WTC11 (cell line): ENCODE measurements at regions not wholly inside any gene's neighbourhood (a gene's known extent, or its start where the extent isn't known, plus 50 kb on each side); places are given as distances from the start of the nearest gene placed in this dataset.

Experiments used
- E2F4 ChIP-seq: sonication (generic); formaldehyde crosslinking; IDR thresholded peaks from 2 replicates; pipeline ENCODE4 v1.8.1; 2022; ENCODE audit warnings: low read depth, mild to moderate bottlenecking, moderate library complexity, missing genetic modification reagents, borderline replicate concordance
- MAX ChIP-seq: sonication (generic); formaldehyde crosslinking; IDR thresholded peaks from 2 replicates; pipeline ENCODE4 v1.8.0; 2022; ENCODE audit warnings: mild to moderate bottlenecking, missing genetic modification reagents
- ZNF138 ChIP-seq: sonication (generic); formaldehyde crosslinking; conservative IDR thresholded peaks from 2 replicates; pipeline ENCODE4 v1.8.1; 2022; ENCODE audit warnings: mild to moderate bottlenecking, moderate library complexity, missing genetic modification reagents
- TF ChIP-seq, protein P1 (sequence below): fragments of 200-600 bp; IDR thresholded peaks from 2 replicates; pipeline ENCODE4 v1.8.0; 2022; ENCODE audit warnings: antibody characterized with exemption
- TF ChIP-seq, protein P2 (sequence below): sonication (generic); formaldehyde crosslinking; IDR thresholded peaks from 2 replicates; pipeline ENCODE4 v1.8.1; 2023; ENCODE audit warnings: mild to moderate bottlenecking, missing genetic modification reagents, moderate library complexity
- TF ChIP-seq, protein P3 (sequence below): sonication (generic); formaldehyde crosslinking; IDR thresholded peaks from 2 replicates; pipeline ENCODE4 v1.8.1; 2023; ENCODE audit warnings: mild to moderate bottlenecking, missing genetic modification reagents
- TF ChIP-seq, protein P4 (sequence below): sonication (generic); formaldehyde crosslinking; IDR thresholded peaks from 2 replicates; pipeline ENCODE4 v1.8.1; 2023; ENCODE audit warnings: mild to moderate bottlenecking, missing genetic modification reagents, moderate library complexity

DNA sequence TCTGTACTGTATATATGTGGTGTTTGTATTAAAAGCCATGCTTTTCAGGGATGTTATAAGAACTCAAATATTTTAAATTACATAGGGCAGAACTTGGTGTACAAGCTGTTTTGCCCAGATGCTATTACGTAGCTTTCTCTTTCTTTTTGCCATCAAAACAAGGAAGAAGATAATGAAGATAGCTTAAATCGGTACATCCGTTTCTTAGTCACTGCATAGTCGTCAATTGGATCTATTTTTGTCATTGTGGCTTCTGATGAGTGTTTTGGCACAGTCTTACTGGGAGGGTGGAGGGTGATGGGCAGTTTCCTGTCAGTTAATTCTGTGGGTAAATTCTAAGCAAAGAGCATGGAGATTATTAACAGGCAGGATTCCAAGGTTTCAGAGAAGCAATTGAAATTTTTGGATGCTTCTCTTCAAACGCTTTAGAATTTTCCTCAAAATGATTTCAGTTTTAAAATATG, 649.1 kb upstream of the GJE1 start:
- TF ChIP-seq E2F4 (CRISPR knock-in tag) = no peak
- TF ChIP-seq, protein P1, sequence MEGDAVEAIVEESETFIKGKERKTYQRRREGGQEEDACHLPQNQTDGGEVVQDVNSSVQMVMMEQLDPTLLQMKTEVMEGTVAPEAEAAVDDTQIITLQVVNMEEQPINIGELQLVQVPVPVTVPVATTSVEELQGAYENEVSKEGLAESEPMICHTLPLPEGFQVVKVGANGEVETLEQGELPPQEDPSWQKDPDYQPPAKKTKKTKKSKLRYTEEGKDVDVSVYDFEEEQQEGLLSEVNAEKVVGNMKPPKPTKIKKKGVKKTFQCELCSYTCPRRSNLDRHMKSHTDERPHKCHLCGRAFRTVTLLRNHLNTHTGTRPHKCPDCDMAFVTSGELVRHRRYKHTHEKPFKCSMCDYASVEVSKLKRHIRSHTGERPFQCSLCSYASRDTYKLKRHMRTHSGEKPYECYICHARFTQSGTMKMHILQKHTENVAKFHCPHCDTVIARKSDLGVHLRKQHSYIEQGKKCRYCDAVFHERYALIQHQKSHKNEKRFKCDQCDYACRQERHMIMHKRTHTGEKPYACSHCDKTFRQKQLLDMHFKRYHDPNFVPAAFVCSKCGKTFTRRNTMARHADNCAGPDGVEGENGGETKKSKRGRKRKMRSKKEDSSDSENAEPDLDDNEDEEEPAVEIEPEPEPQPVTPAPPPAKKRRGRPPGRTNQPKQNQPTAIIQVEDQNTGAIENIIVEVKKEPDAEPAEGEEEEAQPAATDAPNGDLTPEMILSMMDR = no peak
- TF ChIP-seq, protein P2, sequence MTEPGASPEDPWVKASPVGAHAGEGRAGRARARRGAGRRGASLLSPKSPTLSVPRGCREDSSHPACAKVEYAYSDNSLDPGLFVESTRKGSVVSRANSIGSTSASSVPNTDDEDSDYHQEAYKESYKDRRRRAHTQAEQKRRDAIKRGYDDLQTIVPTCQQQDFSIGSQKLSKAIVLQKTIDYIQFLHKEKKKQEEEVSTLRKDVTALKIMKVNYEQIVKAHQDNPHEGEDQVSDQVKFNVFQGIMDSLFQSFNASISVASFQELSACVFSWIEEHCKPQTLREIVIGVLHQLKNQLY (CRISPR knock-in tag) = no peak
- TF ChIP-seq ZNF138 = no peak
- no peak for TF ChIP-seq MAX (CRISPR knock-in tag)
- TF ChIP-seq, protein P3, sequence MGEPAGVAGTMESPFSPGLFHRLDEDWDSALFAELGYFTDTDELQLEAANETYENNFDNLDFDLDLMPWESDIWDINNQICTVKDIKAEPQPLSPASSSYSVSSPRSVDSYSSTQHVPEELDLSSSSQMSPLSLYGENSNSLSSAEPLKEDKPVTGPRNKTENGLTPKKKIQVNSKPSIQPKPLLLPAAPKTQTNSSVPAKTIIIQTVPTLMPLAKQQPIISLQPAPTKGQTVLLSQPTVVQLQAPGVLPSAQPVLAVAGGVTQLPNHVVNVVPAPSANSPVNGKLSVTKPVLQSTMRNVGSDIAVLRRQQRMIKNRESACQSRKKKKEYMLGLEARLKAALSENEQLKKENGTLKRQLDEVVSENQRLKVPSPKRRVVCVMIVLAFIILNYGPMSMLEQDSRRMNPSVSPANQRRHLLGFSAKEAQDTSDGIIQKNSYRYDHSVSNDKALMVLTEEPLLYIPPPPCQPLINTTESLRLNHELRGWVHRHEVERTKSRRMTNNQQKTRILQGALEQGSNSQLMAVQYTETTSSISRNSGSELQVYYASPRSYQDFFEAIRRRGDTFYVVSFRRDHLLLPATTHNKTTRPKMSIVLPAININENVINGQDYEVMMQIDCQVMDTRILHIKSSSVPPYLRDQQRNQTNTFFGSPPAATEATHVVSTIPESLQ (CRISPR knock-in tag) = no peak
- TF ChIP-seq, protein P4, sequence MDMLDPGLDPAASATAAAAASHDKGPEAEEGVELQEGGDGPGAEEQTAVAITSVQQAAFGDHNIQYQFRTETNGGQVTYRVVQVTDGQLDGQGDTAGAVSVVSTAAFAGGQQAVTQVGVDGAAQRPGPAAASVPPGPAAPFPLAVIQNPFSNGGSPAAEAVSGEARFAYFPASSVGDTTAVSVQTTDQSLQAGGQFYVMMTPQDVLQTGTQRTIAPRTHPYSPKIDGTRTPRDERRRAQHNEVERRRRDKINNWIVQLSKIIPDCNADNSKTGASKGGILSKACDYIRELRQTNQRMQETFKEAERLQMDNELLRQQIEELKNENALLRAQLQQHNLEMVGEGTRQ (CRISPR knock-in tag) = no peak
